HFF-Myc (cell line): ENCODE measurements at regions not wholly inside any gene's neighbourhood (a gene's known extent, or its start where the extent isn't known, plus 50 kb on each side); places are given as distances from the start of the nearest gene placed in this dataset.

Experiments used
- DNase-seq: peaks from one replicate; pipeline ENCODE4 v3.0.0-alpha.2; 2011; ENCODE audit warnings: low read depth; ENCODE audit errors: extremely low read depth
- H3K4me3 ChIP-seq: replicated peaks from 2 replicates; pipeline ENCODE4 v1.5.1; 2011; ENCODE audit warnings: low read depth, mild to moderate bottlenecking, control low read depth, low read length
- TF ChIP-seq, protein P1 (sequence below): IDR thresholded peaks from 2 replicates; pipeline ENCODE4 v1.5.1; 2012; ENCODE audit warnings: mild to moderate bottlenecking, low read depth, low read length, control low read depth; ENCODE audit errors: missing control alignments

- TF ChIP-seq, protein P1, sequence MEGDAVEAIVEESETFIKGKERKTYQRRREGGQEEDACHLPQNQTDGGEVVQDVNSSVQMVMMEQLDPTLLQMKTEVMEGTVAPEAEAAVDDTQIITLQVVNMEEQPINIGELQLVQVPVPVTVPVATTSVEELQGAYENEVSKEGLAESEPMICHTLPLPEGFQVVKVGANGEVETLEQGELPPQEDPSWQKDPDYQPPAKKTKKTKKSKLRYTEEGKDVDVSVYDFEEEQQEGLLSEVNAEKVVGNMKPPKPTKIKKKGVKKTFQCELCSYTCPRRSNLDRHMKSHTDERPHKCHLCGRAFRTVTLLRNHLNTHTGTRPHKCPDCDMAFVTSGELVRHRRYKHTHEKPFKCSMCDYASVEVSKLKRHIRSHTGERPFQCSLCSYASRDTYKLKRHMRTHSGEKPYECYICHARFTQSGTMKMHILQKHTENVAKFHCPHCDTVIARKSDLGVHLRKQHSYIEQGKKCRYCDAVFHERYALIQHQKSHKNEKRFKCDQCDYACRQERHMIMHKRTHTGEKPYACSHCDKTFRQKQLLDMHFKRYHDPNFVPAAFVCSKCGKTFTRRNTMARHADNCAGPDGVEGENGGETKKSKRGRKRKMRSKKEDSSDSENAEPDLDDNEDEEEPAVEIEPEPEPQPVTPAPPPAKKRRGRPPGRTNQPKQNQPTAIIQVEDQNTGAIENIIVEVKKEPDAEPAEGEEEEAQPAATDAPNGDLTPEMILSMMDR = no peak
- DNase-seq = no peak
- H3K4me3 ChIP-seq = no peak overlapping the region
Observed at GRCh38 chr6:77332915-77333623, 130.2 kb downstream of the HTR1B start.

GRCh38 chr6:77326711-77327110 lies 136.6 kb downstream of the HTR1B start:
- no peak for DNase-seq
- no peak overlapping the region for H3K4me3 ChIP-seq
- TF ChIP-seq, protein P1 = no peak

- TF ChIP-seq, protein P1 = no peak
- no peak for DNase-seq
- H3K4me3 ChIP-seq = no peak overlapping the region
Observed at GRCh38 chr6:77326029-77326428, 137.3 kb downstream of the HTR1B start.

DNA sequence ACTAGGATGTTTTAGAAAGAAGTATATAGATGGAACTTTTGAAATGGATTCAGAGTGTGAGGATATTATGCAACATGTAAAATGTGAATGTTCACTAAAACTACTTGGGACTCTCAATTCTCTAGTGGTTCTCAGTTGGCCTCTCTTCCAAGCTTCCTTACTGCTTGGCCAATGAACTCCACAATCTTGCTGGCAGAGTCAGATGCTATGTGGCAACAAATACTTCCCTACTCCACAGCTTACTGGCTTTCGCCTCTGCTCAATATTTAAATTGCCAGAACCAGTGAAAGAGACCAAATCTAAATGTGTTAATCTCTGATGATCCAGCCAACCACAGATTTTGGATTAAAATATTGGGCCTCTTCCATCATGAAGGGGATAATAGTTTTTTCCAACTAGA lies 138.4 kb downstream of the HTR1B start:
- DNase-seq = no peak
- TF ChIP-seq, protein P1 = no peak
- no peak overlapping the region for H3K4me3 ChIP-seq

- DNase-seq = no peak
- H3K4me3 ChIP-seq = no peak overlapping the region
- TF ChIP-seq, protein P1 = no peak
Observed at GRCh38 chr6:77322604-77323003, 140.7 kb downstream of the HTR1B start.

DNA sequence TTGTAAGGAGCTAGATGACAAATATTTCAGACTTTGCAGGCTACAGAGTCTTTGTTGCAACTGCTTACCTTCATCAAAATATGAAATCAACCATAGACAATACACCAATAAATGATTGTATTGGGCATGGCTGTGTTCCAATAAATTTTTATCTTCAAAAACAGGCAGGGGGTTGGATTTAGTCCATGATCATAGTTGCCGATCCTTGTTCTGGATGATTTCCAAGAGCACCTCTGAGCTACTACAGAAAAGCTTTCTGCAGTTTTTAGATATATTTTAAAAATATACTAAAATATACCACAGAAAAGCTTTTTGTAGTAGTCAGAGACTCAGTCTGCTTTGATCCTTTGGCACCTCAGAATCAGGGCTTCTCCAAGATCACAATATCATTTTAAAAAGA lies 145.0 kb downstream of the HTR1B start:
- DNase-seq = no peak
- no peak overlapping the region for H3K4me3 ChIP-seq
- TF ChIP-seq, protein P1 = no peak

GRCh38 chr6:77313595-77313994 lies 149.7 kb downstream of the HTR1B start:
- no peak overlapping the region for H3K4me3 ChIP-seq
- TF ChIP-seq, protein P1 = no peak
- DNase-seq = no peak
